GM23248 (cell line): ENCODE measurements at regions not wholly inside any gene's neighbourhood (a gene's known extent, or its start where the extent isn't known, plus 50 kb on each side); places are given as distances from the start of the nearest gene placed in this dataset.

Experiments used
- DNase-seq: peaks from one replicate; pipeline ENCODE4 v3.0.0-alpha.2; 2015
- H2AFZ ChIP-seq: fragments of 200-600 bp; sonication (generic); 2 replicates; pipeline ENCODE4 v1.6.1; 2016; ENCODE audit warnings: antibody characterized with exemption
- H3F3A ChIP-seq: fragments of 200-600 bp; sonication (generic); 2 replicates; pipeline ENCODE4 v1.6.1; 2016; ENCODE audit warnings: mild to moderate bottlenecking, antibody characterized with exemption, mixed run types; ENCODE audit not compliant: insufficient read depth
- H3K27ac ChIP-seq: fragments of 200-600 bp; sonication (generic); 2 replicates; pipeline ENCODE4 v1.5.1; 2016; ENCODE audit warnings: mild to moderate bottlenecking
- H3K27me3 ChIP-seq: fragments of 200-600 bp; sonication (generic); replicated peaks from 2 replicates; pipeline ENCODE4 v1.6.1; 2016; ENCODE audit warnings: mild to moderate bottlenecking; ENCODE audit not compliant: insufficient read depth
- H3K36me3 ChIP-seq: fragments of 200-600 bp; sonication (generic); 2 replicates; pipeline ENCODE4 v1.6.1; 2016; ENCODE audit warnings: low read depth, mild to moderate bottlenecking
- H3K4me1 ChIP-seq: fragments of 200-600 bp; sonication (generic); 2 replicates; pipeline ENCODE4 v1.6.1; 2016; ENCODE audit warnings: mild to moderate bottlenecking; ENCODE audit not compliant: insufficient read depth
- H3K4me2 ChIP-seq: fragments of 200-600 bp; sonication (generic); one replicate; pipeline ENCODE4 v1.6.1; 2016; ENCODE audit warnings: mild to moderate bottlenecking; ENCODE audit not compliant: unreplicated experiment
- H3K4me3 ChIP-seq: fragments of 200-600 bp; sonication (generic); 2 replicates; pipeline ENCODE4 v1.5.1; 2016; ENCODE audit warnings: mild to moderate bottlenecking
- H3K79me2 ChIP-seq: fragments of 200-600 bp; sonication (generic); 2 replicates; pipeline ENCODE4 v1.6.1; 2016; ENCODE audit warnings: mild to moderate bottlenecking; ENCODE audit not compliant: insufficient read depth
- H3K9ac ChIP-seq: fragments of 200-600 bp; sonication (generic); 2 replicates; pipeline ENCODE4 v1.6.1; 2016; ENCODE audit warnings: mild to moderate bottlenecking
- H3K9me2 ChIP-seq: fragments of 200-600 bp; sonication (generic); 2 replicates; pipeline ENCODE4 v1.6.1; 2016; ENCODE audit warnings: mixed run types, mild to moderate bottlenecking, moderate library complexity; ENCODE audit not compliant: insufficient read depth
- H3K9me3 ChIP-seq: fragments of 200-600 bp; sonication (generic); one replicate; pipeline ENCODE4 v1.6.1; 2017; ENCODE audit warnings: low read depth
- H4K20me1 ChIP-seq: fragments of 200-600 bp; sonication (generic); 2 replicates; pipeline ENCODE4 v1.6.0; 2016; ENCODE audit not compliant: insufficient read depth
- EZH2 ChIP-seq: fragments of 200-600 bp; sonication (generic); IDR thresholded peaks from 2 replicates; pipeline ENCODE4 v1.6.1; 2018; ENCODE audit warnings: antibody characterized with exemption, mild to moderate bottlenecking; ENCODE audit not compliant: insufficient read depth, poor library complexity, severe bottlenecking
- EZH2phosphoT487 ChIP-seq: fragments of 200-600 bp; sonication (generic); IDR thresholded peaks from 2 replicates; pipeline ENCODE4 v1.6.1; 2018; ENCODE audit warnings: antibody characterized with exemption, moderate library complexity, mild to moderate bottlenecking, low read depth; ENCODE audit not compliant: insufficient read depth
- WGBS, 2 experiments: methylation state at CpG; one replicate each; pipeline ENCODE4 v1.1.6; 2015 to 2017; ENCODE audit warnings: low lambda C conversion rate in 2 of 2, low coverage in 1 of 2; ENCODE audit errors: missing lambda C conversion rate in 2 of 2; 5-methylcytosine and 5-hydroxymethylcytosine counted together
- in situ Hi-C: fragments of 300-500 bp; cut with MboI; formaldehyde crosslinking; loops from 2 replicates; pipeline ENCODE4 v1.15.0; 2020

- no peak overlapping the region for H3K4me3 ChIP-seq
- DNase-seq = peak; percentile 97
- H3K79me2 ChIP-seq = no peaks in the 10 kb centered on the region
- H3K9me3 ChIP-seq = no peaks in the 10 kb centered on the region
- H3K36me3 ChIP-seq = no peaks in the 10 kb centered on the region
- H2AFZ ChIP-seq = no peak overlapping the region
- TF ChIP-seq EZH2phosphoT487 = no peak
- H3K9me2 ChIP-seq = no peaks in the 10 kb centered on the region; the same call in 1 of the 2 replicates
- no peaks in the 10 kb centered on the region for H3K27me3 ChIP-seq
- 56 to 58% methylated on average over 8 of the region's 8 CpGs for WGBS, 2 experiments
- peaks cover 34% of the 10 kb centered on the region for H3K4me1 ChIP-seq
- H3K4me2 ChIP-seq = peak overlapping the region; percentile 6
- H3K27ac ChIP-seq = peak overlapping the region; percentile 68
- H3F3A ChIP-seq = peaks cover 23% of the 10 kb centered on the region
- H3K9ac ChIP-seq = no peak overlapping the region
- no peaks in the 10 kb centered on the region for H4K20me1 ChIP-seq
- in situ Hi-C loops = no loop called here
These were observed 57.5 kb upstream of the CREB5 start for GRCh38 chr7:28354601-28355402.

- no peaks in the 10 kb centered on the region for H3K36me3 ChIP-seq
- no peak overlapping the region for H3K4me2 ChIP-seq
- no peaks in the 10 kb centered on the region; the same call in 1 of the 2 replicates for H3K9me2 ChIP-seq
- H2AFZ ChIP-seq = no peak overlapping the region
- H3F3A ChIP-seq = peaks cover 23% of the 10 kb centered on the region
- H3K9me3 ChIP-seq = no peaks in the 10 kb centered on the region
- WGBS, 2 experiments = 82 to 83% methylated on average over 16 of the region's 16 CpGs
- TF ChIP-seq EZH2phosphoT487 = no peak
- TF ChIP-seq EZH2 = no peak
- in situ Hi-C loops = no loop called here
- peaks cover 32% of the 10 kb centered on the region for H3K4me1 ChIP-seq
- H3K9ac ChIP-seq = no peak overlapping the region
- H3K79me2 ChIP-seq = no peaks in the 10 kb centered on the region
- DNase-seq = no peak
- H3K27me3 ChIP-seq = no peaks in the 10 kb centered on the region
- H3K4me3 ChIP-seq = no peak overlapping the region
- no peaks in the 10 kb centered on the region for H4K20me1 ChIP-seq
- H3K27ac ChIP-seq = no peak overlapping the region
These were observed 56.5 kb upstream of the CREB5 start for GRCh38 chr7:28355635-28356319.

GRCh38 chr7:28356619-28357018 is 55.7 kb upstream of the CREB5 start:
- WGBS, 2 experiments = 76% methylated on average over 8 of the region's 8 CpGs
- in situ Hi-C loops = no loop called here
- Histone ChIP-seq H3K36me3 (no peaks in the 10 kb centered on the region), H3K4me1 (peaks cover 39% of the 10 kb centered on the region), H3K9me3 (no peaks in the 10 kb centered on the region), H3K79me2 (no peaks in the 10 kb centered on the region), H3K4me2 (no peak overlapping the region), H3F3A (peaks cover 29% of the 10 kb centered on the region), H3K27me3 (no peaks in the 10 kb centered on the region), H3K4me3 (no peak overlapping the region), H3K9ac (no peak overlapping the region), H3K27ac (no peak overlapping the region), H3K9me2 (no peaks in the 10 kb centered on the region; the same call in 1 of the 2 replicates), H2AFZ (no peak overlapping the region), H4K20me1 (no peaks in the 10 kb centered on the region)
- TF ChIP-seq EZH2phosphoT487 = no peak
- TF ChIP-seq EZH2 = no peak
- DNase-seq = no peak

GRCh38 chr7:28358423-28358868 is 53.9 kb upstream of the CREB5 start:
- peak; percentile 96 for DNase-seq
- Histone ChIP-seq H3K9me2 (no peaks in the 10 kb centered on the region; the same call in 1 of the 2 replicates), H3K27ac (peak overlapping the region; percentile 46), H3K4me1 (peaks cover 39% of the 10 kb centered on the region), H3K79me2 (no peaks in the 10 kb centered on the region), H3K36me3 (no peaks in the 10 kb centered on the region), H3F3A (peaks cover 33% of the 10 kb centered on the region), H3K27me3 (no peaks in the 10 kb centered on the region), H3K9ac (peak overlapping the region; percentile 1; the same call in 1 of the 2 replicates), H4K20me1 (no peaks in the 10 kb centered on the region), H3K4me3 (no peak overlapping the region), H2AFZ (no peak overlapping the region), H3K9me3 (no peaks in the 10 kb centered on the region), H3K4me2 (peak overlapping the region; percentile 62)
- peak; percentile 95 for TF ChIP-seq EZH2phosphoT487
- no peak for TF ChIP-seq EZH2
- 17 to 19% methylated on average over 5 of the region's 5 CpGs for WGBS, 2 experiments
- in situ Hi-C loops = no loop called here
